GM23248 (cell line): ENCODE measurements at regions not wholly inside any gene's neighbourhood (a gene's known extent, or its start where the extent isn't known, plus 50 kb on each side); places are given as distances from the start of the nearest gene placed in this dataset.

Source experiments
- EZH2 ChIP-seq: fragments of 200-600 bp; sonication (generic); IDR thresholded peaks from 2 replicates; pipeline ENCODE4 v1.6.1; 2018; ENCODE audit warnings: antibody characterized with exemption, mild to moderate bottlenecking; ENCODE audit not compliant: insufficient read depth, poor library complexity, severe bottlenecking
- EZH2phosphoT487 ChIP-seq: fragments of 200-600 bp; sonication (generic); IDR thresholded peaks from 2 replicates; pipeline ENCODE4 v1.6.1; 2018; ENCODE audit warnings: antibody characterized with exemption, moderate library complexity, mild to moderate bottlenecking, low read depth; ENCODE audit not compliant: insufficient read depth

GRCh38 chr4:75179510-75179909, 246.6 kb downstream of the PARM1 start:
- TF ChIP-seq EZH2phosphoT487 = no peak
- no peak for TF ChIP-seq EZH2
